Panc1 (cell line): ENCODE measurements at regions not wholly inside any gene's neighbourhood (a gene's known extent, or its start where the extent isn't known, plus 50 kb on each side); places are given as distances from the start of the nearest gene placed in this dataset.

Source experiments
- ATAC-seq: fragments of 200-7000 bp; cut with Tn5 transposase; 2 replicates; pipeline ENCODE4 v1.9.1; 2020; ENCODE audit warnings: mild to moderate bottlenecking, moderate library complexity
- BruUV-seq: library from RNA; stranded (reverse); fragments of 400-500 nt; replicated peaks from 2 replicates; lab custom pipeline; 2021; lab: Mats Ljungman, UMichigan
- CTCF ChIA-PET: fragments of 300-600 bp; sonication (Branson Sonifier 250); formaldehyde crosslinking; loops from one replicate; lab custom pipeline; 2022; ENCODE audit warnings: antibody characterized with exemption; lab: Charles Lee
- POLR2A ChIA-PET: fragments of 300-600 bp; sonication (Branson Sonifier 250); formaldehyde crosslinking; loops from one replicate; lab custom pipeline; 2022; ENCODE audit warnings: antibody characterized with exemption; lab: Charles Lee
- DNase-seq: peaks from one replicate; pipeline ENCODE4 v3.0.0-alpha.2; 2010; ENCODE audit warnings: low read depth, low spot score
- H3K27ac ChIP-seq: 2 replicates; pipeline ENCODE4 v1.5.1; 2011; ENCODE audit warnings: mild to moderate bottlenecking, low read length, inconsistent platforms
- H3K27me3 ChIP-seq: fragments of 200-500 bp; sonication (Bioruptor generic); 2 replicates; pipeline ENCODE4 v1.6.0; 2014; ENCODE audit warnings: low read length, inconsistent platforms; ENCODE audit not compliant: control insufficient read depth, insufficient read depth
- H3K36me3 ChIP-seq: fragments of 200-500 bp; sonication (Bioruptor generic); 2 replicates; pipeline ENCODE4 v1.5.1; 2014; ENCODE audit warnings: inconsistent platforms, mild to moderate bottlenecking, low read length, moderate library complexity; ENCODE audit not compliant: control insufficient read depth, insufficient read depth
- H3K4me1 ChIP-seq: 2 replicates; pipeline ENCODE4 v1.5.1; 2011; ENCODE audit warnings: inconsistent platforms, mild to moderate bottlenecking, low read length, moderate library complexity; ENCODE audit not compliant: control insufficient read depth, insufficient read depth
- H3K4me3 ChIP-seq, 2 experiments: 2 replicates each; pipeline ENCODE4 v1.5.1; 2011 to 2012; ENCODE audit warnings: low read depth in 2 of 2, low read length in 2 of 2, mild to moderate bottlenecking in 2 of 2, inconsistent platforms in 1 of 2, moderate library complexity in 1 of 2
- H3K9me3 ChIP-seq: fragments of 200-500 bp; sonication (Bioruptor generic); 2 replicates; pipeline ENCODE4 v1.5.1; 2014; ENCODE audit warnings: low read depth, mild to moderate bottlenecking, inconsistent platforms, low read length, moderate library complexity; ENCODE audit not compliant: control insufficient read depth, insufficient read depth
- POLR2AphosphoS5 ChIP-seq: IDR thresholded peaks from 2 replicates; pipeline ENCODE4 v1.6.1; 2012; ENCODE audit warnings: mild to moderate bottlenecking, low read depth, low read length, moderate library complexity
- SIN3A ChIP-seq: IDR thresholded peaks from 2 replicates; pipeline ENCODE4 v1.6.1; 2012; ENCODE audit warnings: low read depth, mild to moderate bottlenecking, low read length, moderate library complexity, borderline replicate concordance; ENCODE audit not compliant: insufficient read depth
- TCF7L2 ChIP-seq: IDR thresholded peaks from 2 replicates; pipeline ENCODE4 v1.6.1; 2011; ENCODE audit warnings: mild to moderate bottlenecking, low read depth, low read length, inconsistent platforms
- in situ Hi-C: cut with HindIII; loops from 2 replicates; pipeline ENCODE4 v1.10.0; 2016; ENCODE audit warnings: low sequenced_read_pairs, low pct_unique_long_range_greater_than_20kb
- intact Hi-C: fragments of 100-400 bp; cut with micrococcal nuclease; formaldehyde crosslinking; loops from one replicate; pipeline ENCODE4 v1.10.0; 2022; ENCODE audit not compliant: unreplicated experiment
- TF ChIP-seq, protein P1 (sequence below): fragments of 450-650 bp; IDR thresholded peaks from 2 replicates; pipeline ENCODE4 v1.5.1; 2017; ENCODE audit warnings: mild to moderate bottlenecking
- TF ChIP-seq, protein P2 (sequence below), 2 experiments: IDR thresholded peaks; 2 replicates each; pipeline ENCODE4 v1.6.1; 2011 to 2012; ENCODE audit warnings: low read depth in 2 of 2, control low read depth in 1 of 2, low read length in 1 of 2, mild to moderate bottlenecking in 1 of 2, moderate library complexity in 1 of 2; ENCODE audit not compliant: insufficient read depth in 1 of 2

DNA sequence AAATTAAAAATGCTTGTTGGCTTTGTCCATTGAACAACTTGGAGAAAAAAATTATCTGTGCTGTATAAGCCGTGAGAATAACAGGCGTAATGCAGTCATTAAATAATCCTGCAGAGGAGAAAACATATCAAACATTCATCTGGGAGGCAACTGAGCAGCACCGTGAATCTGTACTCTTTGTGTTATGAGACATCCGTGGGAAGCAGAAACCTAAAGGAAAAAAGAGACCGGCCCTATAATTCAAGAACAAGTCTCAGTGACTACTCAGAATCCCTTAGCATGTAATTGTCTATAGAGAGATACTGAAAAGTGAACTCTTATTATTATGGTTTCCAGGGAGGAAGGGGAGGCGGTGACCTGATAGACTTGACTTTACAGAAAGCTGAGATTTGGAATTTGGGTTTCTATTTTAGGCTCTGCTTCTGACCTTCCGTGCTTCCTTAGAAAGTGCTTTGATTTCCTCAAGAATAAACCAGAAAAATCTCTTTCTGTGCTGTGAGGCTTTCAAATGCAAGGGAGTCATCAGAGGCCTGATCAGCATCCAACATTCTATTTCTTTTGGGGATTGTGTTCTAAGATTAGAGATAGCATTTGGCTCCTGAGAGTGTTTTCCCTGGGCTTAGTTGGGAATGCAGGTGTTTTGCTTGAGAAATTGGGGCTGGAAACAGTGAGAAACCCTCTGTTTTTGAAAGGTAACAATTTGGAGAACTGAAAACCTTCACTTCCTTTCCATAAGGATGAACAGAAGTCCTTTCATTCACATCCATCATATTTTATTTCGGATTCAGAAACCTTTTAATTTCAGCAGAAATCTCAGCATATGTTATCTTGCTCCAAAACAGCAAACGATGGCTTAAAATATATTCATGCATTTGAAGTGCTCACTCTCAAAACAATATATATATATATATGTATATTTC is 296.7 kb downstream of the CSNK1G3 start:
- intact Hi-C loops (no loop called here), in situ Hi-C loops (no loop called here)
- CTCF ChIA-PET, result no interaction called here
- Histone ChIP-seq H3K4me3 (no peak overlapping the region), H3K27ac (peak overlapping the region; percentile 99), H3K36me3 (no peaks in the 10 kb centered on the region), H3K9me3 (no peaks in the 10 kb centered on the region), H3K27me3 (no peaks in the 10 kb centered on the region), H3K4me1 (peaks cover 63% of the 10 kb centered on the region)
- TF ChIP-seq SIN3A (no peak), TCF7L2 (no peak), POLR2AphosphoS5 (no peak)
- TF ChIP-seq, protein P1, sequence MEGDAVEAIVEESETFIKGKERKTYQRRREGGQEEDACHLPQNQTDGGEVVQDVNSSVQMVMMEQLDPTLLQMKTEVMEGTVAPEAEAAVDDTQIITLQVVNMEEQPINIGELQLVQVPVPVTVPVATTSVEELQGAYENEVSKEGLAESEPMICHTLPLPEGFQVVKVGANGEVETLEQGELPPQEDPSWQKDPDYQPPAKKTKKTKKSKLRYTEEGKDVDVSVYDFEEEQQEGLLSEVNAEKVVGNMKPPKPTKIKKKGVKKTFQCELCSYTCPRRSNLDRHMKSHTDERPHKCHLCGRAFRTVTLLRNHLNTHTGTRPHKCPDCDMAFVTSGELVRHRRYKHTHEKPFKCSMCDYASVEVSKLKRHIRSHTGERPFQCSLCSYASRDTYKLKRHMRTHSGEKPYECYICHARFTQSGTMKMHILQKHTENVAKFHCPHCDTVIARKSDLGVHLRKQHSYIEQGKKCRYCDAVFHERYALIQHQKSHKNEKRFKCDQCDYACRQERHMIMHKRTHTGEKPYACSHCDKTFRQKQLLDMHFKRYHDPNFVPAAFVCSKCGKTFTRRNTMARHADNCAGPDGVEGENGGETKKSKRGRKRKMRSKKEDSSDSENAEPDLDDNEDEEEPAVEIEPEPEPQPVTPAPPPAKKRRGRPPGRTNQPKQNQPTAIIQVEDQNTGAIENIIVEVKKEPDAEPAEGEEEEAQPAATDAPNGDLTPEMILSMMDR, result no peak
- TF ChIP-seq, protein P2, sequence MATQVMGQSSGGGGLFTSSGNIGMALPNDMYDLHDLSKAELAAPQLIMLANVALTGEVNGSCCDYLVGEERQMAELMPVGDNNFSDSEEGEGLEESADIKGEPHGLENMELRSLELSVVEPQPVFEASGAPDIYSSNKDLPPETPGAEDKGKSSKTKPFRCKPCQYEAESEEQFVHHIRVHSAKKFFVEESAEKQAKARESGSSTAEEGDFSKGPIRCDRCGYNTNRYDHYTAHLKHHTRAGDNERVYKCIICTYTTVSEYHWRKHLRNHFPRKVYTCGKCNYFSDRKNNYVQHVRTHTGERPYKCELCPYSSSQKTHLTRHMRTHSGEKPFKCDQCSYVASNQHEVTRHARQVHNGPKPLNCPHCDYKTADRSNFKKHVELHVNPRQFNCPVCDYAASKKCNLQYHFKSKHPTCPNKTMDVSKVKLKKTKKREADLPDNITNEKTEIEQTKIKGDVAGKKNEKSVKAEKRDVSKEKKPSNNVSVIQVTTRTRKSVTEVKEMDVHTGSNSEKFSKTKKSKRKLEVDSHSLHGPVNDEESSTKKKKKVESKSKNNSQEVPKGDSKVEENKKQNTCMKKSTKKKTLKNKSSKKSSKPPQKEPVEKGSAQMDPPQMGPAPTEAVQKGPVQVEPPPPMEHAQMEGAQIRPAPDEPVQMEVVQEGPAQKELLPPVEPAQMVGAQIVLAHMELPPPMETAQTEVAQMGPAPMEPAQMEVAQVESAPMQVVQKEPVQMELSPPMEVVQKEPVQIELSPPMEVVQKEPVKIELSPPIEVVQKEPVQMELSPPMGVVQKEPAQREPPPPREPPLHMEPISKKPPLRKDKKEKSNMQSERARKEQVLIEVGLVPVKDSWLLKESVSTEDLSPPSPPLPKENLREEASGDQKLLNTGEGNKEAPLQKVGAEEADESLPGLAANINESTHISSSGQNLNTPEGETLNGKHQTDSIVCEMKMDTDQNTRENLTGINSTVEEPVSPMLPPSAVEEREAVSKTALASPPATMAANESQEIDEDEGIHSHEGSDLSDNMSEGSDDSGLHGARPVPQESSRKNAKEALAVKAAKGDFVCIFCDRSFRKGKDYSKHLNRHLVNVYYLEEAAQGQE (IDR thresholded peaks at IDR 0.05; ENCODE audit: insufficient read depth in 1 of 2, low read depth in 2 of 2, low read length in 1 of 2), result no peak
- DNase-seq (no peak), ATAC-seq (no peak)
- no TSS peak for BruUV-seq
- POLR2A ChIA-PET, result no interaction called here

DNA sequence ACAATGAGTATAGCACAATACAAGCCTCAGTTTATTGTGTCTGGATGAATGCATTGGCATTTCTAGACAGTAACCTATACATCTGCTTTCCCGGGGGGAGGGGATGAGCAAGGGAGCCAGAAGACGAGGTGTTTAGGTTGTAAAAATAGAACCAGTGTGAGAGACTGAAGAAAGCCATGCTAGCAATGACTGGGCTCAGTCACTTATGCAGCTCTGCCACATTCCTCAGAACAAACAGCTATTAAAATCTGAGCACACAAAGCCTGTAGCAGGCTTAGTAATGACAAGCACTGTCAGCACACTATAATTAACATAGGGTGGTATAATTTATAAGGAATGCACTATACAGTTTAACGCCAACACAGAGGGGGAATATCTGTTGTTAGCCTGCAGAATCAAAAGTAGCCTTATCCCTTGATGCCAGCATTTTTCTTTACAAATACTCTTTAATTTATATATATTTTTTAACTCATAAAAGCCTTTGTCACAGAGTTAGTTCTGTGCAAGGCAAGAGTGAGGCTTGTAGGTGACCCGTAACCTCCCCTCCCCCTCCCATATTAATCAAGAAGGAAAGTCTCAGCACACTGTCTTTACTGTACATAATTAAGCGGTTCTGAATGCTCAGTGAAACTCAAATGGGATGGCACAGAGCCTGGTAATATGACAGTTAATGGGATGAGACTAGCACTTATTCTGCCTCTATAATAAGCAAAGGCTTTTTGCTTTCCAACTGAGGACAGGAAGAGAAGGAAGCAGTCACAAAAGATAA is 295.4 kb downstream of the CSNK1G3 start:
- TF ChIP-seq, protein P2 (IDR thresholded peaks at IDR 0.05; ENCODE audit: insufficient read depth in 1 of 2, low read depth in 2 of 2, low read length in 1 of 2), result no peak
- TF ChIP-seq POLR2AphosphoS5 (no peak), SIN3A (no peak), TCF7L2 (no peak)
- TF ChIP-seq, protein P1, result no peak
- intact Hi-C loops, result no loop called here
- peak overlapping the region; percentile 99 for H3K27ac ChIP-seq
- BruUV-seq, result no TSS peak
- no peak for DNase-seq
- ATAC-seq, result peak; percentile 79
- POLR2A ChIA-PET, result no interaction called here
- H3K4me3 ChIP-seq, result no peak overlapping the region
- H3K4me1 ChIP-seq, result peaks cover 51% of the 10 kb centered on the region
- in situ Hi-C loops, result no loop called here
- no peaks in the 10 kb centered on the region for H3K36me3 ChIP-seq
- CTCF ChIA-PET, result no interaction called here
- H3K9me3 ChIP-seq, result peaks cover 4% of the 10 kb centered on the region; the same call in 1 of the 2 replicates
- no peaks in the 10 kb centered on the region for H3K27me3 ChIP-seq
